PC-9 (cell line): ENCODE measurements at regions not wholly inside any gene's neighbourhood (a gene's known extent, or its start where the extent isn't known, plus 50 kb on each side); places are given as distances from the start of the nearest gene placed in this dataset.

Experiments
- CTCF ChIP-seq: fragments of 200-600 bp; sonication (generic); conservative IDR thresholded peaks from 2 replicates; pipeline ENCODE4 v1.6.1; 2017; ENCODE audit warnings: mixed run types, antibody characterized with exemption, mild to moderate bottlenecking, moderate library complexity
- EZH2 ChIP-seq: fragments of 200-600 bp; sonication (generic); IDR thresholded peaks from 2 replicates; pipeline ENCODE4 v1.8.0; 2017; ENCODE audit warnings: antibody characterized with exemption, low read depth

- no peak for TF ChIP-seq CTCF
- TF ChIP-seq EZH2 = no peak
Observed at GRCh38 chr2:182477774-182478173, 50.9 kb upstream of the PDE1A start.
